H9 (cell line): ENCODE measurements at regions not wholly inside any gene's neighbourhood (a gene's known extent, or its start where the extent isn't known, plus 50 kb on each side); places are given as distances from the start of the nearest gene placed in this dataset.

ENCODE experiments used
- DNase-seq: peaks from one replicate; pipeline ENCODE4 v3.0.0-alpha.2; 2017
- H2AFZ ChIP-seq: one replicate; pipeline ENCODE4 v1.6.1; 2013; ENCODE audit warnings: mild to moderate bottlenecking, low read length, control low read depth, moderate library complexity
- H2AK5ac ChIP-seq: 2 replicates; pipeline ENCODE4 v1.6.1; 2013; ENCODE audit warnings: low read length, control low read depth, mixed read lengths; ENCODE audit not compliant: insufficient read length
- H2BK120ac ChIP-seq: one replicate; pipeline ENCODE4 v1.6.1; 2013; ENCODE audit warnings: low read depth, mild to moderate bottlenecking, low read length, control low read depth, inconsistent platforms; ENCODE audit not compliant: poor library complexity, severe bottlenecking
- H2BK12ac ChIP-seq: 2 replicates; pipeline ENCODE4 v1.6.1; 2013; ENCODE audit warnings: low read length, control low read depth, mixed read lengths, low read depth; ENCODE audit not compliant: insufficient read length
- H2BK15ac ChIP-seq: 2 replicates; pipeline ENCODE4 v1.6.1; 2013; ENCODE audit warnings: low read depth, low read length, control low read depth
- H2BK20ac ChIP-seq: one replicate; pipeline ENCODE4 v1.6.1; 2013; ENCODE audit warnings: low read depth, mild to moderate bottlenecking, low read length, control low read depth, inconsistent platforms; ENCODE audit not compliant: poor library complexity, severe bottlenecking
- H2BK5ac ChIP-seq: 2 replicates; pipeline ENCODE4 v1.6.1; 2013; ENCODE audit warnings: low read length, control low read depth, mixed read lengths; ENCODE audit not compliant: insufficient read length
- H3K14ac ChIP-seq: 2 replicates; pipeline ENCODE4 v1.6.1; 2013; ENCODE audit warnings: low read length, control low read depth; ENCODE audit not compliant: insufficient read depth
- H3K18ac ChIP-seq: 2 replicates; pipeline ENCODE4 v1.6.1; 2013; ENCODE audit warnings: low read depth, mild to moderate bottlenecking, mixed read lengths, low read length, control low read depth; ENCODE audit not compliant: insufficient read length
- H3K23ac ChIP-seq: 2 replicates; pipeline ENCODE4 v1.6.1; 2013; ENCODE audit warnings: low read length, control low read depth, mixed read lengths, low read depth; ENCODE audit not compliant: insufficient read length
- H3K23me2 ChIP-seq: 2 replicates; pipeline ENCODE4 v1.6.1; 2013; ENCODE audit warnings: low read depth, mild to moderate bottlenecking, mixed read lengths, low read length, control low read depth; ENCODE audit not compliant: insufficient read length, poor library complexity, severe bottlenecking
- H3K27ac ChIP-seq: 2 replicates; pipeline ENCODE4 v1.5.1; 2013; ENCODE audit warnings: low read length, control low read depth, mixed read lengths, low read depth; ENCODE audit not compliant: insufficient read length
- H3K27me3 ChIP-seq: 2 replicates; pipeline ENCODE4 v1.6.1; 2013; ENCODE audit warnings: low read length, control low read depth, inconsistent platforms; ENCODE audit not compliant: insufficient read depth
- H3K4ac ChIP-seq: 2 replicates; pipeline ENCODE4 v1.6.1; 2013; ENCODE audit warnings: low read depth, mild to moderate bottlenecking, control low read depth, inconsistent platforms, low read length, moderate library complexity
- H3K4me1 ChIP-seq: 2 replicates; pipeline ENCODE4 v1.6.1; 2013; ENCODE audit warnings: low read length, control low read depth, inconsistent platforms; ENCODE audit not compliant: insufficient read depth
- H3K4me2 ChIP-seq: 2 replicates; pipeline ENCODE4 v1.6.1; 2013; ENCODE audit warnings: low read length, control low read depth, mixed read lengths; ENCODE audit not compliant: insufficient read length, insufficient read depth
- H3K56ac ChIP-seq: 2 replicates; pipeline ENCODE4 v1.6.1; 2013; ENCODE audit warnings: low read depth, mild to moderate bottlenecking, mixed read lengths, low read length, control low read depth; ENCODE audit not compliant: insufficient read length
- H3K79me1 ChIP-seq: 2 replicates; pipeline ENCODE4 v1.6.1; 2013; ENCODE audit warnings: low read depth, mild to moderate bottlenecking, moderate library complexity, low read length, control low read depth, inconsistent platforms; ENCODE audit not compliant: insufficient read depth, poor library complexity, severe bottlenecking
- H3K79me2 ChIP-seq: 2 replicates; pipeline ENCODE4 v1.6.1; 2013; ENCODE audit warnings: low read length, control low read depth, inconsistent platforms; ENCODE audit not compliant: insufficient read depth
- H3K9ac ChIP-seq: 2 replicates; pipeline ENCODE4 v1.6.1; 2013; ENCODE audit warnings: low read length, control low read depth, mixed read lengths; ENCODE audit not compliant: insufficient read length; ENCODE audit errors: extremely low read depth
- H3K9me3 ChIP-seq: one replicate; pipeline ENCODE4 v1.6.1; 2013; ENCODE audit warnings: low read depth, low read length, inconsistent platforms; ENCODE audit not compliant: control insufficient read depth
- H3T11ph ChIP-seq: one replicate; pipeline ENCODE4 v1.6.1; 2013; ENCODE audit warnings: mild to moderate bottlenecking, low read length, control low read depth, inconsistent platforms
- H4K20me1 ChIP-seq: one replicate; pipeline ENCODE4 v1.6.1; 2013; ENCODE audit not compliant: control insufficient read depth, insufficient read length, insufficient read depth
- H4K5ac ChIP-seq: 2 replicates; pipeline ENCODE4 v1.6.1; 2013; ENCODE audit warnings: low read depth, mild to moderate bottlenecking, mixed read lengths, low read length, control low read depth; ENCODE audit not compliant: insufficient read length
- H4K8ac ChIP-seq: replicated peaks from 2 replicates; pipeline ENCODE4 v1.6.1; 2013; ENCODE audit warnings: low read length, control low read depth, mixed read lengths, low read depth; ENCODE audit not compliant: insufficient read length
- H4K91ac ChIP-seq: 2 replicates; pipeline ENCODE4 v1.6.1; 2013; ENCODE audit warnings: low read depth, mild to moderate bottlenecking, moderate library complexity, mixed read lengths, low read length, control low read depth; ENCODE audit not compliant: insufficient read length
- H3K27ac Mint-ChIP-seq, 3 experiments: 2 replicates in 2 of 3; 3 replicates in 1 of 3; pipeline ENCODE4 v1.8.0; 2020 to 2021; ENCODE audit warnings: mixed read lengths in 3 of 3, mild to moderate bottlenecking in 1 of 3, moderate library complexity in 1 of 3
- H3K27me3 Mint-ChIP-seq: 2 replicates; pipeline ENCODE4 v1.8.0; 2021; ENCODE audit warnings: low read depth, mild to moderate bottlenecking, moderate library complexity, mixed read lengths
- H3K36me3 Mint-ChIP-seq, 3 experiments: 2 replicates in 2 of 3; 3 replicates in 1 of 3; pipeline ENCODE4 v1.8.0; 2020 to 2021; ENCODE audit warnings: low read depth in 3 of 3, mixed read lengths in 3 of 3; ENCODE audit not compliant: insufficient read depth in 1 of 3
- H3K4me1 Mint-ChIP-seq, 2 experiments: 2 replicates each; pipeline ENCODE4 v1.8.0; 2020; ENCODE audit warnings: mixed read lengths in 2 of 2
- H3K4me3 Mint-ChIP-seq, 2 experiments: 2 replicates in 1 of 2; 3 replicates in 1 of 2; pipeline ENCODE4 v1.8.0; 2020 to 2021; ENCODE audit warnings: mild to moderate bottlenecking in 2 of 2, mixed read lengths in 2 of 2, moderate library complexity in 1 of 2
- H3K9me3 Mint-ChIP-seq, 2 experiments: 2 replicates in 1 of 2; 3 replicates in 1 of 2; pipeline ENCODE4 v1.8.0; 2020; ENCODE audit warnings: mild to moderate bottlenecking in 2 of 2, mixed read lengths in 2 of 2, moderate library complexity in 1 of 2
- WGBS: extraction: QIAGEN DNeasy Blood & Tissue Kit; methylation state at CpG from one replicate; pipeline ENCODE4 v1.1.7; 2013; ENCODE audit warnings: missing lambda C conversion rate, low lambda C conversion rate, mixed read lengths; ENCODE audit not compliant: insufficient read length; ENCODE audit errors: extremely low coverage; 5-methylcytosine and 5-hydroxymethylcytosine counted together
- TF ChIP-seq, protein P1 (sequence below): fragments of 200-600 bp; sonication (generic); conservative IDR thresholded peaks from 3 replicates; pipeline ENCODE4 v1.8.0; 2021; ENCODE audit warnings: antibody characterized with exemption, mild to moderate bottlenecking

DNA sequence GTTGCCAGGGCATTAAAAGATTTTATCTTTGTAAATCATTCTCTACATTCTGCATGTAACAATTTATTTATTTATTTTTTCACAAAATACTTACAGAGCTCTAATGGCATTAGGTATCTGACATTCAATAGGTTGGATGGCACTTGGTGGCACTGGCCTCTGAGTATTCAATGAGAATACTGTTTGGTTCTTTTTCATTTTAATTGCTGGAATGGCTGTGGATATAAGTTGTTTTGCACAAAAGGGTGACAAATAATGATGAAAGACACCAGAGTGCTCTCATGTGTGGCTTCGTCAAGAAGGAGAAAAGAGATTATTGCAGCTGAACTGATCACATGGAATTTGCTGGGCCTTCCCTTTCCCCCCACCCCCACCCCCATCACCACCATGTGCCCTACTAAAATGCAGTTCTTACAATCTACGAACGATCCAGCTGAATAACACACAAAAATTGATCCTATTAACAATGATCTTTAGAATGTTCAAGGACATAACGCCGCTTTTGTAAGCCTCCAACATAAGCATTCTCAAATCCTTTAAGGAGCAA is 195.2 kb upstream of the POU3F2 start:
- H3K9me3 ChIP-seq: no peaks in the 10 kb centered on the region
- no peaks in the 10 kb centered on the region for H3K79me2 ChIP-seq
- TF ChIP-seq, protein P1, sequence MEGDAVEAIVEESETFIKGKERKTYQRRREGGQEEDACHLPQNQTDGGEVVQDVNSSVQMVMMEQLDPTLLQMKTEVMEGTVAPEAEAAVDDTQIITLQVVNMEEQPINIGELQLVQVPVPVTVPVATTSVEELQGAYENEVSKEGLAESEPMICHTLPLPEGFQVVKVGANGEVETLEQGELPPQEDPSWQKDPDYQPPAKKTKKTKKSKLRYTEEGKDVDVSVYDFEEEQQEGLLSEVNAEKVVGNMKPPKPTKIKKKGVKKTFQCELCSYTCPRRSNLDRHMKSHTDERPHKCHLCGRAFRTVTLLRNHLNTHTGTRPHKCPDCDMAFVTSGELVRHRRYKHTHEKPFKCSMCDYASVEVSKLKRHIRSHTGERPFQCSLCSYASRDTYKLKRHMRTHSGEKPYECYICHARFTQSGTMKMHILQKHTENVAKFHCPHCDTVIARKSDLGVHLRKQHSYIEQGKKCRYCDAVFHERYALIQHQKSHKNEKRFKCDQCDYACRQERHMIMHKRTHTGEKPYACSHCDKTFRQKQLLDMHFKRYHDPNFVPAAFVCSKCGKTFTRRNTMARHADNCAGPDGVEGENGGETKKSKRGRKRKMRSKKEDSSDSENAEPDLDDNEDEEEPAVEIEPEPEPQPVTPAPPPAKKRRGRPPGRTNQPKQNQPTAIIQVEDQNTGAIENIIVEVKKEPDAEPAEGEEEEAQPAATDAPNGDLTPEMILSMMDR: no peak
- no peak overlapping the region for H3K14ac ChIP-seq
- WGBS: no CpG with 5 or more reads among the region's 5 CpGs
- no peaks in the 10 kb centered on the region for H4K20me1 ChIP-seq
- H3K56ac ChIP-seq: no peak overlapping the region
- no peak overlapping the region for H2AFZ ChIP-seq
- H3K23ac ChIP-seq: no peak overlapping the region
- peaks cover 13% of the 10 kb centered on the region; the same call in 1 of the 2 replicates for H3K4me1 ChIP-seq
- no peak for DNase-seq
- no peak overlapping the region for H3K4me2 ChIP-seq
- Mint-ChIP-seq H3K36me3 (no peaks in the 10 kb centered on the region), H3K4me3 (no peak overlapping the region), H3K27me3 (no peaks in the 10 kb centered on the region), H3K9me3 (no peaks in the 10 kb centered on the region; a peak in 1 of 5 replicates), H3K27ac (no peak overlapping the region), H3K4me1 (peaks cover 82% of the 10 kb centered on the region in 2 experiments)
- no peak overlapping the region for H3K4ac ChIP-seq
- no peak overlapping the region for H2BK20ac ChIP-seq
- no peaks in the 10 kb centered on the region for H3K27me3 ChIP-seq
- H3T11ph ChIP-seq: no peak overlapping the region
- no peak overlapping the region for H2BK12ac ChIP-seq
- H3K18ac ChIP-seq: no peak overlapping the region
- H4K5ac ChIP-seq: no peak overlapping the region
- no peak overlapping the region for H3K27ac ChIP-seq
- no peak overlapping the region for H2BK5ac ChIP-seq
- H3K9ac ChIP-seq: no peak overlapping the region
- no peak overlapping the region for H4K91ac ChIP-seq
- H2BK120ac ChIP-seq: no peak overlapping the region
- no peak overlapping the region for H2AK5ac ChIP-seq
- no peak overlapping the region for H2BK15ac ChIP-seq
- H3K23me2 ChIP-seq: no peaks in the 10 kb centered on the region
- no peak overlapping the region for H4K8ac ChIP-seq
- H3K79me1 ChIP-seq: no peaks in the 10 kb centered on the region
